ENCODE measurements at regions not wholly inside any gene's neighbourhood (a gene's known extent, or its start where the extent isn't known, plus 50 kb on each side); places are given as distances from the start of the nearest gene placed in this dataset.

- TF ChIP-seq YY1 (IDR thresholded peaks at IDR 0.05; ENCODE audit: insufficient read depth, insufficient read length), result no peak
- TF ChIP-seq SUZ12 (IDR thresholded peaks at IDR 0.05; ENCODE audit: extremely low read depth, insufficient read depth, insufficient read length), result no peak
- no peak for TF ChIP-seq ZNF274 (IDR thresholded peaks at IDR 0.05; ENCODE audit: low read depth, low read length)
- no peaks in the 10 kb centered on the region for H3K36me3 ChIP-seq (ENCODE audit: insufficient read depth, insufficient read length, low read length)
- H3K4me3 ChIP-seq (ENCODE audit: insufficient read length, low read depth), result no peak overlapping the region
- no peaks in the 10 kb centered on the region for H3K4me1 ChIP-seq (ENCODE audit: insufficient read depth, insufficient read length)
- no peak for DNase-seq (ENCODE audit: low read depth, low spot score)
- H3K9ac ChIP-seq (ENCODE audit: insufficient read length, low read depth), result no peak overlapping the region
- no peaks in the 10 kb centered on the region for H3K9me3 ChIP-seq (ENCODE audit: insufficient read depth, low read length)
- no peaks in the 10 kb centered on the region for H3K27me3 ChIP-seq (ENCODE audit: insufficient read depth, insufficient read length)
These were observed 632.2 kb downstream of the HACE1 start for GRCh38 chr6:104227508-104227907.

DNA sequence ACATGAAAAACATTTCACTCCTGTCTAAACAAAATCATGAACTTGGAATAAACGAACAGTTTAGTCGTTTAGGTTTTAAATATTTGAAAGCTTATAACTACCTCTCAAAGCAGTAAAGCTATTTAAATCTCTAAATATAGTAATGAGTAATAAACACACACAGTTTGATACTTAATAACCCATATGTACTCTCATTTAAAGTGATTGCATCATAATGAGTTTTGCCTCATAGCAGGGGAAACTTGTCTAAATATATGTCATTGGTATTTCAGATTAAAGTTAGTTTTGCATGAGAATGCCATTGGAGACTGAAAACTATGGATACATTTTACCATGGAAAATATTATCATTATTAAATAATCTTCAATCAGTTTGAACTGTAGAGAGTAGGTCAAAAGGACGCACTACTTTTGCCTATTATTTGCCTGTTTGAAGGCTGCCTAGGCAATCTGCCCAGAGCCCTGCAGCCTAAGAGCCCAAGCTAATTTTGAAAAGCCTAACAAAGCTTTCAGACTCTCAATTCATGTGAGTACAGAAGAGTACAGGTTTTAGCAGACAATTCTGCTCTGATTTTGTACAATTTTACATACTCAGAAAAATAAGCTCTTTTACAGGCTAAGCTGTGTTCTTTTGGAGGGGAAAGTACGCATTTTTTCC is 632.8 kb downstream of the HACE1 start:
- H3K36me3 ChIP-seq (ENCODE audit: insufficient read depth, insufficient read length, low read length), result no peaks in the 10 kb centered on the region
- no peak overlapping the region for H3K4me3 ChIP-seq (ENCODE audit: insufficient read length, low read depth)
- no peak overlapping the region for H3K9ac ChIP-seq (ENCODE audit: insufficient read length, low read depth)
- TF ChIP-seq SUZ12 (IDR thresholded peaks at IDR 0.05; ENCODE audit: extremely low read depth, insufficient read depth, insufficient read length) (no peak), YY1 (IDR thresholded peaks at IDR 0.05; ENCODE audit: insufficient read depth, insufficient read length) (no peak), ZNF274 (IDR thresholded peaks at IDR 0.05; ENCODE audit: low read depth, low read length) (no peak)
- H3K4me1 ChIP-seq (ENCODE audit: insufficient read depth, insufficient read length), result no peaks in the 10 kb centered on the region
- no peaks in the 10 kb centered on the region for H3K9me3 ChIP-seq (ENCODE audit: insufficient read depth, low read length)
- no peak for DNase-seq (ENCODE audit: low read depth, low spot score)
- H3K27me3 ChIP-seq (ENCODE audit: insufficient read depth, insufficient read length), result no peaks in the 10 kb centered on the region

GRCh38 chr6:104218116-104218515 is 641.6 kb downstream of the HACE1 start:
- Histone ChIP-seq H3K4me3 (ENCODE audit: insufficient read length, low read depth) (no peak overlapping the region), H3K27me3 (ENCODE audit: insufficient read depth, insufficient read length) (no peaks in the 10 kb centered on the region), H3K36me3 (ENCODE audit: insufficient read depth, insufficient read length, low read length) (no peaks in the 10 kb centered on the region), H3K9me3 (ENCODE audit: insufficient read depth, low read length) (no peaks in the 10 kb centered on the region), H3K9ac (ENCODE audit: insufficient read length, low read depth) (no peak overlapping the region), H3K4me1 (ENCODE audit: insufficient read depth, insufficient read length) (no peaks in the 10 kb centered on the region)
- DNase-seq (ENCODE audit: low read depth, low spot score), result no peak
- no peak for TF ChIP-seq YY1 (IDR thresholded peaks at IDR 0.05; ENCODE audit: insufficient read depth, insufficient read length)
- TF ChIP-seq ZNF274 (IDR thresholded peaks at IDR 0.05; ENCODE audit: low read depth, low read length), result no peak
- TF ChIP-seq SUZ12 (IDR thresholded peaks at IDR 0.05; ENCODE audit: extremely low read depth, insufficient read depth, insufficient read length), result no peak

DNA sequence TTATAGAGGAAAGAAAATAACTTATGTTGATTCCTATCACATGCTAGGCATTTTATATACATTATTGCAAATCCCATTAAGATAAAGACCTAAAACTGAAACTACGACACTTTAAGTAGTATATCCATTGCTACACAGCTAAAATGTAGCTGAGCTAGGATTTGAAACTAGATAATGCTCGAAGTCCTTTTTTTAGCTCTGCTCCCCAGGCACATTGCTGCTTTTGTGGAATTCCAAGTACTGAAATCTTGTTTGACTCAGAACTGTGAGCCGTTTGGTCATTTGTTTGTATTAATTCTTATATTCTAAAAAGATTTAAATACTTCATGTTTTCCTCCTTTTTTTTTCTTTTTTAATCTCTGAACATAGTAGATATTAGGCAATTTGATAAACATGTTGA is 644.8 kb downstream of the HACE1 start:
- H3K9ac ChIP-seq (ENCODE audit: insufficient read length, low read depth), result no peak overlapping the region
- H3K27me3 ChIP-seq (ENCODE audit: insufficient read depth, insufficient read length), result no peaks in the 10 kb centered on the region
- no peak for DNase-seq (ENCODE audit: low read depth, low spot score)
- no peak overlapping the region for H3K4me3 ChIP-seq (ENCODE audit: insufficient read length, low read depth)
- H3K4me1 ChIP-seq (ENCODE audit: insufficient read depth, insufficient read length), result no peaks in the 10 kb centered on the region
- H3K36me3 ChIP-seq (ENCODE audit: insufficient read depth, insufficient read length, low read length), result no peaks in the 10 kb centered on the region
- TF ChIP-seq SUZ12 (IDR thresholded peaks at IDR 0.05; ENCODE audit: extremely low read depth, insufficient read depth, insufficient read length), result no peak
- TF ChIP-seq YY1 (IDR thresholded peaks at IDR 0.05; ENCODE audit: insufficient read depth, insufficient read length), result no peak
- TF ChIP-seq ZNF274 (IDR thresholded peaks at IDR 0.05; ENCODE audit: low read depth, low read length), result no peak
- no peaks in the 10 kb centered on the region for H3K9me3 ChIP-seq (ENCODE audit: insufficient read depth, low read length)

DNA sequence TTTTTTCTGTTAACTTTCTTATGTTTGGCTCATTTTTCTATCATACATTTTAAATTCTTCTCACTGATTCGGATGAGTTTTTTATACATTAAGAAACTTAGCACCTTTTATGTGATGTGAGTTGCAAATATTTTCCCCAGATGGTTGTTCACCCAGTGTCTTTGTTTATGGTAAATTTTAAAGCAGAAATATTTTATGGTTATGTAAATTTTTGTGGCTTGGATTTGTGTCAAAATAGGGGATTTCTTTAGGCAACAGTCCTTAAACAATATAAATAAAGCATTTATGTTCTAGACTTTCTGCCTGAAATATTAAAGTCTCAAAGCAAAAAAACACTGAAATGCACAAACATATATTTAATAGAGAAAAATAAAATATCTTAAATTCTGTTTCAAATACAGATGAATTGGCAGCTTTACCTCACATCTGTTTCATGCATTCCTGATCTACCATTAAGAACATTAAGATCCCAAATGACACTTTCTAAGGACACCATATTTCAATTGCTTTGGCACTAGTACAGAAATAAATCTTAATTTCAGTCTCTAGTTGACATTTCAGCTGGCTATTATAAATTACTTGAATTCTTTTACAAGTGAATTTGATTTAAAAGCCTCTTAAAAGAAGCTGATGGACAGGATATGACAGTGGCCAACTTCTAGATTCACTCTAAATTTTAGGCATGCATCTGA is 646.6 kb downstream of the HACE1 start:
- Histone ChIP-seq H3K4me3 (ENCODE audit: insufficient read length, low read depth) (no peak overlapping the region), H3K36me3 (ENCODE audit: insufficient read depth, insufficient read length, low read length) (no peaks in the 10 kb centered on the region), H3K27me3 (ENCODE audit: insufficient read depth, insufficient read length) (no peaks in the 10 kb centered on the region), H3K4me1 (ENCODE audit: insufficient read depth, insufficient read length) (no peaks in the 10 kb centered on the region), H3K9ac (ENCODE audit: insufficient read length, low read depth) (no peak overlapping the region), H3K9me3 (ENCODE audit: insufficient read depth, low read length) (no peaks in the 10 kb centered on the region)
- no peak for DNase-seq (ENCODE audit: low read depth, low spot score)
- TF ChIP-seq SUZ12 (IDR thresholded peaks at IDR 0.05; ENCODE audit: extremely low read depth, insufficient read depth, insufficient read length) (no peak), ZNF274 (IDR thresholded peaks at IDR 0.05; ENCODE audit: low read depth, low read length) (no peak), YY1 (IDR thresholded peaks at IDR 0.05; ENCODE audit: insufficient read depth, insufficient read length) (no peak)

GRCh38 chr6:104207635-104208034 is 652.1 kb downstream of the HACE1 start:
- H3K36me3 ChIP-seq (ENCODE audit: insufficient read depth, insufficient read length, low read length), result no peaks in the 10 kb centered on the region
- TF ChIP-seq ZNF274 (IDR thresholded peaks at IDR 0.05; ENCODE audit: low read depth, low read length), result no peak
- TF ChIP-seq YY1 (IDR thresholded peaks at IDR 0.05; ENCODE audit: insufficient read depth, insufficient read length), result no peak
- TF ChIP-seq SUZ12 (IDR thresholded peaks at IDR 0.05; ENCODE audit: extremely low read depth, insufficient read depth, insufficient read length), result no peak

GRCh38 chr6:104201557-104201956 is 658.2 kb downstream of the HACE1 start:
- TF ChIP-seq SUZ12 (IDR thresholded peaks at IDR 0.05; ENCODE audit: extremely low read depth, insufficient read depth, insufficient read length), result no peak
- TF ChIP-seq ZNF274 (IDR thresholded peaks at IDR 0.05; ENCODE audit: low read depth, low read length), result no peak
- TF ChIP-seq YY1 (IDR thresholded peaks at IDR 0.05; ENCODE audit: insufficient read depth, insufficient read length), result no peak
- H3K9me3 ChIP-seq (ENCODE audit: insufficient read depth, low read length), result peaks cover 6% of the 10 kb centered on the region; the same call in 1 of the 2 replicates
- H3K27me3 ChIP-seq (ENCODE audit: insufficient read depth, insufficient read length), result no peaks in the 10 kb centered on the region
- H3K36me3 ChIP-seq (ENCODE audit: insufficient read depth, insufficient read length, low read length), result no peaks in the 10 kb centered on the region
- DNase-seq (ENCODE audit: low read depth, low spot score), result no peak
- no peaks in the 10 kb centered on the region for H3K4me1 ChIP-seq (ENCODE audit: insufficient read depth, insufficient read length)
- no peak overlapping the region for H3K9ac ChIP-seq (ENCODE audit: insufficient read length, low read depth)
- no peak overlapping the region for H3K4me3 ChIP-seq (ENCODE audit: insufficient read length, low read depth)

More at GRCh38 chr6:104207635-104208034, 652.1 kb downstream of the HACE1 start:
- Histone ChIP-seq H3K27me3 (ENCODE audit: insufficient read depth, insufficient read length) (no peaks in the 10 kb centered on the region), H3K4me1 (ENCODE audit: insufficient read depth, insufficient read length) (no peaks in the 10 kb centered on the region), H3K9ac (ENCODE audit: insufficient read length, low read depth) (no peak overlapping the region), H3K9me3 (ENCODE audit: insufficient read depth, low read length) (no peaks in the 10 kb centered on the region), H3K4me3 (ENCODE audit: insufficient read length, low read depth) (no peak overlapping the region)
- DNase-seq (ENCODE audit: low read depth, low spot score), result no peak
